ENCODE measurements at regions not wholly inside any gene's neighbourhood (a gene's known extent, or its start where the extent isn't known, plus 50 kb on each side); places are given as distances from the start of the nearest gene placed in this dataset.
"Not testable (repeated sequence)": the region's sequence is repeated elsewhere in the genome, so short reads cannot be mapped to it uniquely, and the experiment has no call there.

DNA sequence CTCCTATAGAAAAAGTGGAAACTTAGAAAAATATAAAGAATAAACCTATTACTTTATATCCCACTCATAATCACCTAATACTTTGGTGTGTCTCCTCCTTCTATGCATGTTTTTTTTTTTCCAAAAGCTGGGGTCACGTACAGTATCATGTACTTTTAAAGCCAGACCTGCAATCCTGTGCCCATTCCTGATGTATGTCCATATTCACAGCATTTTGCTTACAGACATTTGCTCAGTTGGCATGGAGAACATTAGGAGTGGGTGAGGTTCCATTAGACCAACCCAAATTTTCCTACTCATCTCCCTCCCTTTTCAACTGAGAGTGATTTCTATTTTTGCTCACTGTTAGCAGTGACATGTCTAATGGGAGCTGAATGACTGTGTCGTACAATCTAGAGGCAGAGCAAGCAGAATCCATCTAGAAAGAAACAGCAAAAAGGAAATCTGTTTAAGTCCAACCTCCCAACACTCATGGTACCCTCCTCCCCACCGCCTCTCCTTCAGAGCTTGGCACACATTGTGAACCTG lies 195.6 kb upstream of the KLF3 start:
- intact Hi-C loops (cut with DNase I): no loop called here
- TF ChIP-seq POLR2A (IDR thresholded peaks at IDR 0.05): no peak
- TF ChIP-seq, protein P1, sequence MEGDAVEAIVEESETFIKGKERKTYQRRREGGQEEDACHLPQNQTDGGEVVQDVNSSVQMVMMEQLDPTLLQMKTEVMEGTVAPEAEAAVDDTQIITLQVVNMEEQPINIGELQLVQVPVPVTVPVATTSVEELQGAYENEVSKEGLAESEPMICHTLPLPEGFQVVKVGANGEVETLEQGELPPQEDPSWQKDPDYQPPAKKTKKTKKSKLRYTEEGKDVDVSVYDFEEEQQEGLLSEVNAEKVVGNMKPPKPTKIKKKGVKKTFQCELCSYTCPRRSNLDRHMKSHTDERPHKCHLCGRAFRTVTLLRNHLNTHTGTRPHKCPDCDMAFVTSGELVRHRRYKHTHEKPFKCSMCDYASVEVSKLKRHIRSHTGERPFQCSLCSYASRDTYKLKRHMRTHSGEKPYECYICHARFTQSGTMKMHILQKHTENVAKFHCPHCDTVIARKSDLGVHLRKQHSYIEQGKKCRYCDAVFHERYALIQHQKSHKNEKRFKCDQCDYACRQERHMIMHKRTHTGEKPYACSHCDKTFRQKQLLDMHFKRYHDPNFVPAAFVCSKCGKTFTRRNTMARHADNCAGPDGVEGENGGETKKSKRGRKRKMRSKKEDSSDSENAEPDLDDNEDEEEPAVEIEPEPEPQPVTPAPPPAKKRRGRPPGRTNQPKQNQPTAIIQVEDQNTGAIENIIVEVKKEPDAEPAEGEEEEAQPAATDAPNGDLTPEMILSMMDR (IDR thresholded peaks at IDR 0.05): no peak
- Histone ChIP-seq H3K9me3 (no peaks in the 10 kb centered on the region), H3K27me3 (no peaks in the 10 kb centered on the region), H3K36me3 (no peaks in the 10 kb centered on the region), H3K4me3 (no peak overlapping the region), H3K4me1 (peaks cover 0 to 36% (median 11%) of the 10 kb centered on the region in 3 donors), H3K27ac (peak overlapping the region in 2 of 4 donors; percentile 56)
- 39 to 46% methylated on average over 3 of the region's 3 CpGs for WGBS, 2 donors
- no peak for DNase-seq

DNA sequence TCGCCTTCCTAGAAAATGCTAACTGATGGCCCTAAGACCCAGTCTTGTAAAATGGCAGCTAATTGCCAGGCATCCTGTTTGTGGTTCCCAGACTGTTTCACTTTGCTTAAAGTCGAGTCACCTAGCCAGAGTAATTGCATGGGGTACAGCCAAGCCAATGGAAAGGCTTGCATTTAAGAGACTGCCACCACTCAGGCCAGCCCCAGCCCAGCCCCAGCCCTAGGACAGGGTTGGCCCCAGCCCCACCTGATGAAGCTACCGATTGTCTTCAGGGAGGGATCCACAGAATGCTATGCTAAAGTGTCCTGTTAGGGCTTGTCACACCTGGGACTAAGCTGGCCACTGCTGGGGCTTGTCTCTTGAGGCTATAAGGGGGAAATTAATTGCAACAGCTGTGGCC lies 194.6 kb upstream of the KLF3 start:
- Histone ChIP-seq H3K27me3 (no peaks in the 10 kb centered on the region), H3K4me3 (no peak overlapping the region), H3K4me1 (peaks cover 0 to 31% (median 11%) of the 10 kb centered on the region in 3 donors), H3K27ac (peak overlapping the region in 2 of 4 donors; percentile 56), H3K36me3 (no peaks in the 10 kb centered on the region), H3K9me3 (no peaks in the 10 kb centered on the region)
- intact Hi-C loops (cut with DNase I): no loop called here
- TF ChIP-seq, protein P1 (IDR thresholded peaks at IDR 0.05): no peak
- TF ChIP-seq POLR2A (IDR thresholded peaks at IDR 0.05): no peak
- 57 to 100% methylated on average over 1 to 3 of the region's 3 CpGs for WGBS, 2 donors
- no peak for DNase-seq

DNA sequence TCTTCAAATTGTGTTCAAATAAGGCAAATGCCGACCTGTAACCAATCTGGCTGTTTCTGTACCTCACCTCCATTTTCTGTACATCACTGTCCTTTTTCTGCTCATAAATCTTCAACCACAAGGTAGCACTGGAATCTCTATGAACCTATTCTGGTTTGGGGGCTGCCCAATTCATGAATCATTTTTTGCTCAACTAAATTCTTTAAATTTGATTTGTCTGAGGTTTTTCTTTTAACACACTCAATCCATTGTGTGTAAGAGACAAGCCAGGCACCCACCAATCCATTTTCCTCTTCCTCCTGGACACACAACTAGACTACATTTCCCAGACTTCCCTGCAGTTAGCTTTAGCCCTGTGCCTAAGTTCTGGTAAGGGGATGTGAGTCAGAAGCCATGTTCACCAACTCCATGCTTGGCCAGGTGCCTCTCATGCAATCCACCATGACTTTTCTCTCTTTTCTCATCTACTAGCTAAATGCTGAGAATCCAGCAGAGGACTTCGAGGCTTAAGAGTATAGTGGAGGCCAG lies 193.2 kb upstream of the KLF3 start:
- H3K27ac ChIP-seq: no peak overlapping the region
- no peak for DNase-seq
- peaks cover 0 to 24% (median 11%) of the 10 kb centered on the region in 3 donors for H3K4me1 ChIP-seq
- H3K4me3 ChIP-seq: no peak overlapping the region
- TF ChIP-seq, protein P1 (IDR thresholded peaks at IDR 0.05): no peak
- no peak for TF ChIP-seq POLR2A (IDR thresholded peaks at IDR 0.05)
- H3K27me3 ChIP-seq: no peaks in the 10 kb centered on the region
- no peaks in the 10 kb centered on the region for H3K36me3 ChIP-seq
- intact Hi-C loops (cut with DNase I): no loop called here
- H3K9me3 ChIP-seq: no peaks in the 10 kb centered on the region
- 91 to 95% methylated on average over 2 of the region's 2 CpGs for WGBS, 2 donors

DNA sequence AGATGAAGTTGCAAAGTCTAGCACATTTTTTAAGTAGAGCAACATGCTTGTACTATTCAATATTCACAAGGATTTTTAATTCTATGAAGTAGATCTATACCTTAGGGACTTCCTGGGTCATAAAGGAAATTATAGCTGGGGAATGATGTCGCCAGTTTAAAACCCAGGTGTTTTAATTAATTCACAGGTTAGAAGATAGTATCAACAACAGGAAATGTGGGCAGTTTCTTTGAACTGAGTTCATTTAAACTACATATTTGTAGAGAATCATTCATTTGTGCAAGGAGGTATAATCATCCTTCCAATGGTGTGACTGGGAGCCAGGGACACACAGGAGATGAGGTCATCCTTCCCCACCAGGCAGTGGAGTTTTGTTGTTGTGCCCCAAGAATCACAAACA lies 181.3 kb upstream of the KLF3 start:
- TF ChIP-seq, protein P1 (IDR thresholded peaks at IDR 0.05): no peak
- no peak for TF ChIP-seq POLR2A (IDR thresholded peaks at IDR 0.05)
- no peak overlapping the region for H3K27ac ChIP-seq
- no peaks in the 10 kb centered on the region for H3K36me3 ChIP-seq
- H3K4me3 ChIP-seq: no peak overlapping the region
- no peaks in the 10 kb centered on the region for H3K4me1 ChIP-seq
- intact Hi-C loops (cut with DNase I): no loop called here
- no peaks in the 10 kb centered on the region for H3K9me3 ChIP-seq
- 56 to 67% methylated on average over 1 of the region's 1 CpG for WGBS, 2 donors
- H3K27me3 ChIP-seq: no peaks in the 10 kb centered on the region
- no peak for DNase-seq

DNA sequence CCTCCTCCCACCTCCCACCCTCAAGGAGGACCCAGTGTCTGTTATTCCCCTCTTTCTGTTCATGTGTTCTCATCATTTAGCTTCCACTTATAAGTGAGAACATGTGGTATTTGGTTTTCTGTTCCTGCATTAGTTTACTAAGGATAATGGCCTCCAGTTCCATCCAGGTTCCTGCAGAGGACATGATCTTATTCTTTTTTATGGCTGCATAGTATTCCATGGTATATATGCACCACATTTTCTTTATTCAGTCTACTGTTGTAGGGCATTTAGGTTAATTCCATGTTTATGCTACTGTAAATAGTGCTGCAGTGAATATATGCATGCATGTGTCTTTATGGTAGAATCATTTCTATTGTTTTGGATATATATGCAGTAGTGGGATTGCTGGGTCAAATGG lies 180.4 kb upstream of the KLF3 start:
- H3K9me3 ChIP-seq; H3K27me3 ChIP-seq; H3K4me3 ChIP-seq; DNase-seq; intact Hi-C loops (cut with DNase I); H3K4me1 ChIP-seq; H3K36me3 ChIP-seq; H3K27ac ChIP-seq: not testable (repeated sequence)
